Stimulated activated CD4-positive, alpha-beta T cell treated with anti-CD3 and anti-CD28 coated beads, Interleukin-1b, Interleukin-23, amount 100 ng/mL, for 4 hours (primary cell): ENCODE measurements at regions not wholly inside any gene's neighbourhood (a gene's known extent, or its start where the extent isn't known, plus 50 kb on each side); places are given as distances from the start of the nearest gene placed in this dataset.

Source experiments
- DNase-seq, 2 donors: peaks; one replicate each; pipeline ENCODE4 v3.0.0-alpha.2; 2020; ENCODE audit warnings: low read depth in 2 of 2

DNA sequence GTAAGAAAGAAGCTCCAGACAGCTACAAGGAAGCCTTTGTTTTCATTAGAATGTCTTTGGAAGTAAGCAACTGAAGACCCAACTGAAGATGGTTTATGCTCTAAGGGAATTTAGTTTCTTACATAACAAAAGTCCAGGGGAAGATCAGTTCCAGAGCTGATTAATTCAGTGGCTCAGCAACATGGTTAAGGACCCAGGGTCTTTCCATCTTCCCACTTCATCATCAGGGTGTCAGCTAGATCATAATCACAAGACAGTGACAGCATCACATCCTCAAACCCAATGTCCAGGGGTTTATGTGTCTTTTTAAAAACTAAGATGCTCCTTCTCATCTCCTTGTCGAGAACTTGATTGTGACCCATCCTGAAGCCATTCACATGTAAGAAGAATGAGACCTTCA lies 119.7 kb upstream of the PRDM1 start:
- no peak for DNase-seq

DNA sequence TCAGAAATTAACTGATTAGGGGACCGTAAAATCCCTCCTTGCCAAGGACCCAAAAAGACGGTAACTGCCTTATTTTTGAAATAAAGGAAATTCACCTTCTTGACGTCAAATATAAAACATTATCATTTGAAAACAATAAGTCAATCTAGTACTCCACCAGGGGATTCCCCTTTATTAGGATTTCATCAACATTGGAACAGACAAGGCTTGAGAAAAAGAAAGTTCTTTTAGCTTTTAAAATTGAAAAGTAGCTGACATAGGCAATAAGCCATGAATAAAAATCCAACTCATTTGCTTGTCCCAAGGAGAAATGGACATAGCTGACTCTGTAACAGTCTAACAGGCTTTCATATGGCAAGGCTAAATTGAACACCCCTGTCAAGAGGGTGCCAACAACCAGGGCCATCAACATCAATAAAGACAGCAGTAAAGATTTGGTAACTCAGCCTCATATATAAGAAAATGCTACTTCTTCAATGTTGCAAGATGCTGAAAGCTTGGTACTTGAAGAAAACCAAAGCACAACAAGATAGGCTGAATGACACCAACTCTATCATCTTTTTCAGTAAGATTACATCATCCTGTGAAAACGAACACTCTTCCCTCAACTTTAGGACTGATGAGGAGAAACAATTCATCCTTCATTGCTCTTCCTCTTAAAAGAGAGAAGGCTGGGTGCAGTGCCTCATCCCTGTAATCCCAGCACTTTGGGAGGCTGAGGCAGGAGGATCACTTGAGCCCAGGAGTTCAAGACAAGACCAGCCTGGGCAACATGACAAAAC lies 121.0 kb upstream of the PRDM1 start:
- no peak for DNase-seq

DNA sequence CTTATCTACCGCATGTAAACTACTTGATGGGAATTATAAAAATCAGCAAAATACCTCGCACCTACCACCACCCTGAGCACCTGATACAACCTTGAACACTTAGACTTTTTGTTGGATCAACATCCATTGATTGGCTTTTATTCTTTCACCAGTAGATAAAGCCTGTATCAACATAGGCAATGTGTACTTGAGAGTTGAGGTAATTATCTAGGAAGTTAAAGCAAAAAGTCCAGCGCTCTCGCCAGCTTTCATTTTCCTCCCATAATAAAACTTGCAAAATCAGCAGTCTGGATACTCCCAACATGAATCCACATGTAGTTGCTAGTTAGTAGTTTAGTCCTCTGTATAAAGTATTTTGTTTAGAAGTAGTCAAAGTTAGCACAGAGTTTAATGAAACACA lies 132.0 kb upstream of the PRDM1 start:
- DNase-seq, result no peak

DNA sequence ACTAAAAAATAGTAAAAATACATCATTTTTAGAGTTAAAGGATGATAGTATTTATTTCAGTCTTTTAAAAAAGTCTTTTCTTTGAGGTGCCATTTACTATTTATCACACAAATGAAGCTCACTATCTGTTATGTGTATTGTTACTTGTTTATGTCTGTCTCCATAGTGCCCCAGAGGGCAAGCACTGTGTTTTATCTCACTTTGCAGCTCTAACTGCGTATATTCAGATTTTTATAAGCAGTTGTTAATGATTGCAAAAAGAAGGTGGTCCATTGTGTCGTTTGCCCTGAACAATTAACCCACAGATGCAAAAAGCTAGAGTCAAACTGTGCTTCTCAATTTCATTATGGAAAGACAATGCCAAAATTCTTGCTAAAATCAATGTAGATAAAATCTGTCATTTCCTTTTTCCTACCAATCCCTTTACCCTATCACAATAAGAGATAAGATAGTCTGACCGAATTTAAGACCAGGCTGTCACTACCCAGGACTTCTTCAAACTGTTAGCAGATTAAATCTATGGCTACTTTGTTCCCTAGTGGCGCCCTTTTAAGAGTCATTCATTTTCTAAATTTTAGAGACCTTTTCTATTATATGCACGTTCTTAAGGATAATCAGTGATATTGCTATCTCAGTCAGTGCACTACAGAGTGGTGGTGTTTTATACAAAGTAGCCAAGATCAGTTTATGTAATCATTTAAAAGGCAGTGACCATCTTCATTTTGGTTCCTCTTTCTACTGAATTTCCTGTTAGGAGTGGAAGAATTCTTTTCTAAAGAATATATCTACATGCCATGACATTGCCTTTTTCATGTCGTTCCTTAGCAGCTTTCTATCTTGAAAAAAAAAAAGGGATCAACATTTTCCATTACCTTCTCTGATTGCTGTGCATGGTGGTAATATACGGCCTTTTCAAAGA lies 133.1 kb upstream of the PRDM1 start:
- DNase-seq, result no peak

DNA sequence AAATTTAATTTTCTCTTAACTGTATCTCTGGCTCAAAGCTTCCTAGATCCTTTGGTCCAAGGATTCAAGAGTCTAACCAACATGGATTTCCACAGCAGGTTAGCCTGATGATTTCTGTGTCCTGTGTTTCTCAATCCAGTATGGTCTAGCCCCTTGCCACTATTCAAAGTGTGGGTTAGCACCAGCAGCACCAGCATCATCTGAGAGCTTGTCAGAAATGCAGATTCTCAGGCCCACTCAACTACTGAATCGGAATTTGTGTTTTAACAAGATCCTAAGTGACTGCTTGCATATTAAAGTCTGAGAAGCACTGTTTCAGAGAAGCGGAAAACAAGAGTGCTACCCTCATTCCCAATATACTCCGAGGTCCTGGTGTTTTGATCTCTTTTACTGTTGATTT lies 133.8 kb upstream of the PRDM1 start:
- no peak for DNase-seq

DNA sequence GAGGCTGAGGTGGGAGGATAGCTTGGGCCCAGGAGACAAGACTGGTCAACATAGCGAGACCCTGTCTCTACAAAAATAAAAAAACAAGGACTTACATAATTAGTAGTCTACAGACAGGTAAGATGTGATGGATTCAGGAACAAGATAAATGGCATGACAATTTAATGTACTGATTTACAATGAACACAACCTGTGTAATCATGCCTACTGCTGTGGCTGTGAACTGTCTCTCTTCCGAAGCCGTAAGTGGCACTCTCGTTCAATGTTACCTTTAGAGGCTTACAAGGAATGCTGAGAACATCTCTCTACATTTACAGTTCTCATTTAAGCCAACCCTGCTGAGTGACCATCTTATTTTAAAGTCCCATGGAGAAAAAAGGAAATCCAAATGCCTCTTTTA lies 134.8 kb upstream of the PRDM1 start:
- DNase-seq, result no peak

DNA sequence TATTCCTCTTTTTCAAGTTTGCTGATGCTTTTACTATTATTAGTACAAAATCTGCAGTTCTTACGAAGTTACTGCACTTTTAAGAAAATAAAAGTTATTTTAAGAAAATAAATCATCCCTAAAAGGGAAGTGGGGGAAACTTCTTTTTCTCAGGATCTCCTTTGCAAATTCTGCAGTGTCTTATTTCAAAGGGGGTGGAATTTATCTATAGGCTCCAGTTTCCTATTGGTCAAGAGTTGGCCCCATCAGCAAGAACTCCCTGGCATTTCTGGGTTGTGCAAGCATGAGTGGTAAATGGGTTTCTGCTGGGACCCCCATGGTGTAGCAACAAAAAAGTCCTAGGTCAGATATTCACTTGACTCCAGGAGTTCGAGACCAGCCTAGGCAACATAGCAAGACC lies 136.3 kb upstream of the PRDM1 start:
- no peak for DNase-seq

DNA sequence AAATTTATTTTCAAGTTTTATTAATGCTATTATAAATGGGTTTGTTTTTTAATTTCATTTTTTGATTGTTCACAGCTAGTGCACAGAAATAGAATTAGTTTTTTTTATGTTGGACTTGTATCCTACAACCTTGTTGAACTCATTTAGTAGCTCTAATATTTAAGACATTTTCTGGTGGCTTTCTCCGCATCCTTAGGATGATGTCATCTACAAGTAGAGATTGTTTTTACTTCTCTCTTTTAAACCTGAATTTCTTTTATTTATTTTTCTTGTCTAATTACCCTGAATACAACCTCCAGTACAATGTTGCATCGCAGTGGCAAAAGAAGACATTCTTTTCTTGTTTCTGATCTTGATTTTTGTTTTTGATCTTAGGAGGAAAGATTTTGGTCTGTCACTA lies 142.6 kb upstream of the PRDM1 start:
- no peak for DNase-seq

DNA sequence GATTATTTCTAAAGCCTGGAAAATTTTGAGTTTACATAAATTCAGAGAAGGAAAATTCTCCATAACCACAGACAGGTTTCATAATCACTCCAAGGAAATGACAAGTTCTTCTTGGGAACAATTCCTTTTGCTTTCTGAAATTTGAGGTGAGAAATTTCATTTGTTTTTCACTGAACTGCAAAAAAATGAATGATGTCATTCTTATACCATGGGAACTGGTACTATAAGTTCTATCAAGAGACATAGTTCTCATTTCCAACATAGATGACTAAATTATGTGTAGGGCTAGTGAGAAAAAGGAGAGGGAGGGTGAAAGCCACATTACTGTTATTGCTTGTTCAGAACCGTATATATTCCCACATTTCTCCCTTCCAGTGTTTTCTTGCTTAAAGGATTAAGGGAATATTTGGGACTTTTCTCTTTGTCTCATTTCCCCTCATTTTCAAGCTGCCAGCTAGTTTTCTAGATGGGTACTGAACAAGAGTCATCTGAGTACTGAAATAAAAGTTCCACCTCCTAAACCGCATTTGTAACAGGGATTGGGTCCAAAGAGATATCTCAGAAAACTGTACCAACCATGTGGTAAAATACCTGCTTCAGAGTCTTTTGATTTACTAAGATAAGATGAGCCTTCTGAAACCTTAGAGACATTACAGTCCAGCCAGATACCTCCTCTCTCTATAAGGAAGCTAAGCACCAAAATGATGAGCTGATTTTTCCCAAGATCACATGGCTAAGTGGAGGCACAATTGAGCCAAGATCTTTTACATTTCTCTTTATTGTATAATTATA lies 144.3 kb upstream of the PRDM1 start:
- no peak for DNase-seq

DNA sequence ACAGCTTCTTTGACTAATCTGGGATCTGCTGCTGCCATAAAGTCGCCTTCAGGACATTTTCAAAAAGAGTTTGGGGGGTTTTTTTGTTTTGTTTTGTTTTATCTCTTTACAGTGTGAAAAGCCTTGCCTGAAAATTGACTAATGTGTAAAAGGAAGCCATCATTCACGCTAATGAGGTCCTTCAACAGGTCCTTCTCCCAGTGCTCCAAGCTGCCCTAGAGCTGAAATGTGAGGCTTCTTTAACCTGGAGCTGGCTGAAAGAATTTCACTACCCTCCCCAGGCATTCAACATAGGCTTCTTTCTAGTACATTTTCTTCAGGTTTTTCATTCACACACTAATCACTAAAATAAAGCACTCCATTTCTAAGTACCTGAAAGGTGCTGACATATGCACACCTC lies 145.1 kb upstream of the PRDM1 start:
- DNase-seq, result no peak

DNA sequence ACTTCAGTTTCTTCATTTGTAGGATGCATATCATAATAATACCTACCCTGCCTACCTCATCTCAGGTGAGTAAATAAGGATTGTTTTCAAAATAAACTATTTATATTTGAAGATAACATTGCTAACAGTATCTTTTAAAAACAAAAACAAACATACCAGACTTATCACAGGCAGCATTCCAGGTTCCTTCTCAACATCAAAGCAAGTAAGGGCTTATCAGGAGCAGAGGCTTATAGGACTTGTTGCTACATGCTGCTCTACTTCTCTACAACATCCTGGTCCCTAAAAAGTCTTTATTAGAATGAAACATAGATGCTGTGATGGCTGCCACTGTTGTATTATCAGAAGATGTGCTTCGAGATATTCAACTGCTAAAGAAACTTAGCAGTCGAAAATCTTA lies 149.2 kb upstream of the PRDM1 start:
- DNase-seq, result no peak

DNA sequence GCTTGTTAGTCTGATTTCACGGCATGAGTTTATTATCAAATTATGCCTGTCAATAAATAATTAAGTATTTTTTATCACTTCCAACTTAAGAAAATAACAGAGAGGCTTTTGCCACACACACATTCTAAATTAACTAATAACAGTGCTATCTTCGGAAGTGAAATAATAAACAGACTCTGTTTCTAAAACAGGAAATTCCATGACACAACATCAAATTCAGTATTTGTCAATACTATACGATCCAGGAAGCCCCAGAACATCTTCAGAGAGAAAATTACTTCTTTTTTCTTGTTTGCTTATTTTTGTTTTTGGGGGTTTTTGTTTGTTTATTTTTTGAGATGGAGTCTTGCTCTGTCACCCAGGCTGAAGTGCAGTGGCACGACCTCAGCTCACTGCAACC lies 150.7 kb upstream of the PRDM1 start:
- DNase-seq, result no peak

DNA sequence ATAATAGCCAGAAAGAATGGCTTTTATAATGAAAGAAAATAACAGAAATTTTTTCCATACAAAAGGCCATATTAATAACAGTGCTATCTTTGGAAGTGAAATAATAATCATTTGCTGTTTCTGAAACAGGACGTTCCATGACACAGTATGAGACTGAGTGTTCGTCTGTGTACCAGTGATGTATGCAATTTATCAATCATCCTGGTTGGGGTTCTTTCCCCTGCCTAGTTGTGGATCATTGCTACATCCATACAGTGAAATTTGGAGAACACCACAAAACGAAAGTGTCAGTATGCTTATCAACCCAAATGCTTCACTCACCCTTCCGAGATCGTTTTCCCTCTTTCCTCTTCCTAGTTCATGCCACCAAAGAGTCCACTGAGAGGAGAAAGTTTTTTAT lies 151.4 kb upstream of the PRDM1 start:
- DNase-seq, result no peak

DNA sequence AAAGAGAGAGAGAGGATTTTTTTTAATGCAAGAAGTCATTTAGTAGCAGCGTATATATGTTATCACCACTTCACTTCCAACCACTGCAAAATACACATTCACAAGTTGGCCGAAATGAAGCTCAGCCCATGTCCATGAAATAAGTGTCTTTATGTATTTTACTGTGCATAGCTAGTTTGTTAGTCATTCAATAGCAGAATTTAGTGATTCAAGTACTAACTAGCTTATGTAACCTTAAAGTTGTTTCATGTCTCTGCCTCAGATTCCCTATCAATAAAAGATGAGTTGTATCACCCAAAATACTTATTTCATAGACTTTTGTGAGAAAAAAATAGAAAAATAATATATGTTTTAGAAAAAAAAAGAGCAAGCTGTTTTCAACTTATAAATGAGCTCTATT lies 153.7 kb upstream of the PRDM1 start:
- DNase-seq, result no peak

DNA sequence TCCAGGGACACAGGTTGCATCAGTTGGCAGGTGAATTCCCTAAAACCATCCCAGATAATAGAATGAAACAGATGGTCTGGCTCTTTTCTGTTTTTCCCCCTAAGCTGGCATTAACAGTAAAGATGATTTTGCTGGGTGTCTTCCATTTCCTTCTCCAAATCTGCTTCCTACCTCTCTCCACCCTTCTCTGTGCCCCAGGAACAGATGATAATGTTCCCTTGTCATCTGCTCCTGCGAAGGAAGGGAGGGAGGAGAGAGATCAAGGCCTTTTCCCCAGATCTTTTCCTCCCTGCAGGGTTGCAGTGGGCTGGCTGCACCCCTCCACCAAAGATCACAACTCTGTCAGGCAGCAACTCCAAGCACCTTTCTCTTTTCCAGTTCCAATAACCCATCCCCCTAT lies 156.5 kb upstream of the PRDM1 start:
- DNase-seq, result no peak

DNA sequence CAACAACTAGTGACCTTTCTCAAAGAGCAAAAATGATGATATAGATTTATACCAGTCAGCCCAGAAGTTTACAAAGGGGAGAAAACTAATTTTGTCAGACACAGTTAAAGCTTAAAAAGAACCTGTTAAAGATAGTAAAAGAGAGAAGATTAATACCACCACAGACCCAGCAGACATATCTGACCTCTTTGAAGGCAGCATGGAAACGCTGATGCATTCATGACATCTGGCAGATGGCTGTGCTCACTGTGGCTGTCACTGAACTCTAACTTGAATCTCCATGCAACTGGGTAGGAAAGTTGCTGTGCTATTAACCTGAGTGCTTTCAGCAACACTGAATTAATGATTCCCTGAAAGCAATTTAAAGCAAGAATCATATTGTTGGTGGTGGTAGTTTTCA lies 159.8 kb upstream of the PRDM1 start:
- DNase-seq, result no peak

DNA sequence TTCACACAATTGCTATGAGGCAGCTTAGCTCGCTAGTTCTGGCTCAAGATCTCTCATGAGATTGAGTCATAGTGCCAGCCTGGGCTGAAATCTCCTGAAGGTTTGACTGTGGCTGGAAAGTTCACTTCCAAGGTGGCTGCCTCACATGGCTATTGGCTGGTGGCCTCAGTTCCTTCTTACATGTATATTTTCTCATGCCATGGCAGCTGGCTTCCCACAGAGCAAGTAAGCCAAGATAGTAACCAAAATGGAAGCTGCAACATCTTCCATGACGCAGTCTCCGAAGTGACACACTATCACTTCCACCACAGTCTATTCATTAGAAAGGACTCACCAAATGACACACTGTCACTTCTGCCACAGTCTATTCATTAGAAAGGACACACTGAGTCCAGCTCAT lies 160.4 kb upstream of the PRDM1 start:
- DNase-seq, result no peak

DNA sequence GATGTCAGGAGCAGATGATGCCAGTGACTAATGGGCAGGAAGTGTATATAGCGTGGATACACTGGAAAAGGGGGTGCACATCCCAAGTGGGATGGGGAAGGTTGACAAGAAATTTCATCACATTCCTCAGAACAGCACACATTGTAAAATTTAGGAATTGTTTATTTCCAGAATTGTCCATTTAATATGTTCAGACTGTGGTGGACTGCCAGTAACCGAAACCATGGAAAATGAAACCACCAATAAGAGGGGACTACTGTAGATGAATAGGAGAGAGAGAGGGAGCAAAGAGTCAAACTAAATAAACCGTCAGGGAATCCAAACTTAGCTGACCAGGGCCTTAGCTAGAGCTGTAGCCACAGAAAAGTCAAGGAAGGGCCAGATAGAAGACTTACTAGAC lies 164.4 kb upstream of the PRDM1 start:
- no peak for DNase-seq

DNA sequence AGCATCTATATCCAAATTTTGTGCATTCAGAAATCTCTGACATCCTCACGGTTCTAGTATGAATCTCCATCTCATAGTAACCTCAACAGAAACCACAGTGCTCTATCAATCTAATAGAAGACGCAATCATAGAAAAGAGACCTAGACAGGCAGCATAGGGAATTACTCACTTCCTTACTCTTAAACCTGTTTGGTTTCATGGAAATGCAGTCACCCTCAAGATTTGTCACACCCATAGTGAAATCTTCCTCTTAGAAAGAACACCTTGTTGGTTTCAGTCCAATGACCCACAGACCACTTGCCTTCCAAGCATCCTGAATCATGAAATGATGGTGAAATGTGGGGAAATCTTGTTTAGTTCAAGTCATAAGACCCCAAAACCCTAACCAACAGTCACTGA lies 166.1 kb upstream of the PRDM1 start:
- DNase-seq, result no peak

DNA sequence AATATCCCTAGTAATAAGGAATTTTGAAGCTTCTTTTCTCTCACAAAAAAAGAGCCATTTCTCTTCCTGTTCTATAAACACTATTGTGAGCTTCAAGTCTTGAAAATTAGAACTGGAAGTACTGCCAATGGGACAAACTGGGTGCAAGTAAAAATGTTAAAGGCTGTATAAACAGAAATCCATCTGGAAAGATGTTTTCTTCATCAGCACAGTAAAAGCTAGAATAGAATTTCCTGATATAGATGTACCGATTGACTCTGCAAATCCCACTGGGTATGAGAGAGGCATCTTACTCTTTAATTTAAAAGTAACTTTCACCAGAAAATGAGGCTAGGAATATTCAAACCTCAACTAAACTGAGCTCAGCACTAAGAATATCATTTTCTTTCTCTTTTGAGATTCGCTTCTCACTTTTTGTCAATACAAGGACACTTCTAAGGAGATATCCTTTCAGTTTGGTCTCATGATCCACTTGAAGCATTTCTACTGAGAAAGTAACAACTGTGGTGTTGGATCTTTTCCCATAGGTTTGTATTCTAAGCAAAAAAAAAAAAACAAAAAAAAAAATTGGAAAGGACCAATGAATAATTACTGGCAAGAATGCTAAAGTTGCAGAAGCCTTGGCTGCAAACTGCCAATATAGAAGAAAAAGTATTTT lies 169.0 kb upstream of the PRDM1 start:
- no peak for DNase-seq

DNA sequence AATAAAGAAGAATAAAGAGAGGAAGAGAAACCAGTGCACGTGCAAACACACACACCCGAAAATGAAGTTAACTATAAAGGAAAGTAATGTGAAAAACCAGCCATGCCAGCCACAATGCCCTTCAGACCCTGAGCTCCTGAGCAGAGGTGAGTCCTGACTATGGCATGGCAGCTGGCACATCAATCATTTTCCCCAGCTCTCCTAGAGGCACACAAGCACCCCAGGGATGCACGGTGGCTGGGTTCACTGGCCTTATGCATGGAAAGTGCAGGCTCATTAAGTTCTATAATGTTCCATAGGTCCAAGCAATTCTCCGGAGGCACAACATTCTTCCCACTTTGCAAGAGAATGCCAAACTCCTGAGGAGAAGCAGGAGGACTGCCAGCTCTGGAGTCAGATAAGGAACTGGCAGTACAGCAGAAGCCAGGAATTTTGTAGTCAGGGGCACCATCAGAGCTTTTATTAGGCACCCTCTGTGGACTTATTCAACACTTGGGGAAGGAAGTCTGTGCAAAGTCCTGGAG lies 175.0 kb upstream of the PRDM1 start:
- DNase-seq, result no peak

DNA sequence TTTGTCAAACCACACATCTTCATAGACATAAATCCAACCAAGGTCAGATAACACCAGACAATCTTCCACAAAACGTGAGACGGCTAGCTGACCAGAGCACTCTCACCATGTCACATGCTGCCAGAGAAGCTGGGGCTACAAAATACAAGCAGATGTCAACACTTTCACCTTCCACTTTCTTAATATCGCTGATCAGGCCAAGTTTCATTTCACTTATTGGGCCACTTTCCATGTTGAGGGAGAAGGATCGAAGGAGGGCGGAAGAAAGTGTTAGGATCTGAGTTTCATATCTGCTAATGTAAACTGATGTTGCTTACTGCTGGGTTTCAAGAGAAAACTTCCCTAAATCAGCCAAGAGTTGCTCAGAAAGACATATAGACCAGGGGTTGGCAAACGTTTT lies 177.0 kb upstream of the PRDM1 start:
- DNase-seq, result no peak
